ENCODE measurements at regions not wholly inside any gene's neighbourhood (a gene's known extent, or its start where the extent isn't known, plus 50 kb on each side); places are given as distances from the start of the nearest gene placed in this dataset.

- Histone ChIP-seq H3K27ac (ENCODE audit: control insufficient read depth, insufficient read depth) (no peak overlapping the region), H3K9me3 (replicated peaks; ENCODE audit: control insufficient read depth, insufficient read depth, low read length) (no peaks in the 10 kb centered on the region), H3K4me1 (ENCODE audit: control insufficient read depth, insufficient read depth, low read length) (no peaks in the 10 kb centered on the region), H3K9ac (ENCODE audit: control insufficient read depth, insufficient read depth, low read length) (no peak overlapping the region), H3K4me3 (no peak overlapping the region), H2AFZ (ENCODE audit: control insufficient read depth, low read depth, low read length) (no peak overlapping the region), H3K36me3 (ENCODE audit: control insufficient read depth in 2 of 2, insufficient read depth in 2 of 2, low read length in 1 of 2) (no peaks in the 10 kb centered on the region), H4K20me1 (ENCODE audit: control insufficient read depth, insufficient read depth) (no peaks in the 10 kb centered on the region), H3K79me2 (ENCODE audit: control insufficient read depth, insufficient read depth, low read length) (no peaks in the 10 kb centered on the region), H3K27me3 (replicated peaks in 1 of 2; ENCODE audit: control insufficient read depth in 2 of 2, insufficient read depth in 2 of 2, low read length in 1 of 2) (no peaks in the 10 kb centered on the region), H3K4me2 (ENCODE audit: control insufficient read depth, insufficient read depth) (no peak overlapping the region)
- intact Hi-C loops (cut with micrococcal nuclease; ENCODE audit: unreplicated experiment) (no loop called here), in situ Hi-C loops (cut with MboI) (no loop called here)
- POLR2A ChIA-PET, result no interaction called here
- SMC1A ChIA-PET (ENCODE audit: uncharacterized antibody, unreplicated experiment), result no interaction called here
- ATAC-seq (no peak), FAIRE-seq (no peak), DNase-seq (ENCODE audit: low read depth, low spot score) (no peak)
- TF ChIP-seq NFYB (IDR thresholded peaks at IDR 0.05; ENCODE audit: insufficient read depth, low read depth, low read length) (no peak), YY1 (IDR thresholded peaks at IDR 0.05; ENCODE audit: low read depth, low read length) (no peak), YBX1 (IDR thresholded peaks at IDR 0.05) (no peak), KAT2A (conservative IDR thresholded peaks at IDR 0.05; ENCODE audit: control insufficient read depth, low read depth, low read length) (no peak), NFIC (IDR thresholded peaks at IDR 0.05; ENCODE audit: low read depth, low read length) (no peak), CHD1 (IDR thresholded peaks at IDR 0.05; ENCODE audit: low read depth, low read length) (no peak)
- TF ChIP-seq, protein P1, sequence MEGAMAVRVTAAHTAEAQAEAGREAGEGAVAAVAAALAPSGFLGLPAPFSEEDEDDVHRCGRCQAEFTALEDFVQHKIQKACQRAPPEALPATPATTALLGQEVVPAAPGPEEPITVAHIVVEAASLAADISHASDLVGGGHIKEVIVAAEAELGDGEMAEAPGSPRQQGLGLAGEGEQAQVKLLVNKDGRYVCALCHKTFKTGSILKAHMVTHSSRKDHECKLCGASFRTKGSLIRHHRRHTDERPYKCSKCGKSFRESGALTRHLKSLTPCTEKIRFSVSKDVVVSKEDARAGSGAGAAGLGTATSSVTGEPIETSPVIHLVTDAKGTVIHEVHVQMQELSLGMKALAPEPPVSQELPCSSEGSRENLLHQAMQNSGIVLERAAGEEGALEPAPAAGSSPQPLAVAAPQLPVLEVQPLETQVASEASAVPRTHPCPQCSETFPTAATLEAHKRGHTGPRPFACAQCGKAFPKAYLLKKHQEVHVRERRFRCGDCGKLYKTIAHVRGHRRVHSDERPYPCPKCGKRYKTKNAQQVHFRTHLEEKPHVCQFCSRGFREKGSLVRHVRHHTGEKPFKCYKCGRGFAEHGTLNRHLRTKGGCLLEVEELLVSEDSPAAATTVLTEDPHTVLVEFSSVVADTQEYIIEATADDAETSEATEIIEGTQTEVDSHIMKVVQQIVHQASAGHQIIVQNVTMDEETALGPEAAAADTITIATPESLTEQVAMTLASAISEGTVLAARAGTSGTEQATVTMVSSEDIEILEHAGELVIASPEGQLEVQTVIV (IDR thresholded peaks at IDR 0.05; ENCODE audit: borderline replicate concordance, partially characterized antibody), result no peak
- WGBS (ENCODE audit: insufficient coverage, insufficient replicate concordance, low lambda C conversion rate, missing lambda C conversion rate), result 0% methylated on average over 3 of the region's 3 CpGs
- RAD21 ChIA-PET (ENCODE audit: unreplicated experiment), result no interaction called here
- CTCF ChIA-PET, result no interaction called here
- BruUV-seq (replicated peaks), result no TSS peak
These were observed 190.7 kb downstream of the WDR11 start for GRCh38 chr10:121041906-121042305.

All from GM12878 (cell line).